COLO829 (cell line): ENCODE measurements at regions not wholly inside any gene's neighbourhood (a gene's known extent, or its start where the extent isn't known, plus 50 kb on each side); places are given as distances from the start of the nearest gene placed in this dataset.
A peak's percentile ranks its signal among the peaks of the same experiment; 100 is the strongest.
"Not testable (repeated sequence)": the region's sequence is repeated elsewhere in the genome, so short reads cannot be mapped to it uniquely, and the experiment has no call there.

Experiments used
- DNase-seq: peaks from one replicate; pipeline ENCODE4 v3.0.0; 2012; ENCODE audit warnings: low spot score

GRCh38 chr2:138390316-138390945, 111.1 kb upstream of the SPOPL start:
- no peak for DNase-seq

DNA sequence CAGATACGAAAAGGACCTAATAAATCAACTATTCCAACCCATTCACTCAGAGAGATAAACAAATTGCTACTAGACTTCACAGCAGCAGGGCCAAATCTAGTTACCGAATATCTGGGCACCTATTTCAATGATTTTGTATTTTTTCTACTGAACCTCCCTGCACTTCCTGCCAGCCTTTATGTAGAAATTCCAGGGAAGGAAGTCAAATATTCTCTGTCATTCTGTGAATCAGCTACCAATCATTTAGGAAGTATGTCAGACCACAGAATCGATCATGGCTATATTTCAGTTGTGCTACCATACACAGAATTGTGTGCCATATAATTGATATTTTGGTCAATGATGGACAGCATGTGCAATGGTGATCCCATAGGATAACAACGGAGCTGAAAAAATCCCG, 109.6 kb upstream of the SPOPL start:
- DNase-seq, result no peak

GRCh38 chr2:138395565-138396306, 105.8 kb upstream of the SPOPL start:
- DNase-seq, result no peak

DNA sequence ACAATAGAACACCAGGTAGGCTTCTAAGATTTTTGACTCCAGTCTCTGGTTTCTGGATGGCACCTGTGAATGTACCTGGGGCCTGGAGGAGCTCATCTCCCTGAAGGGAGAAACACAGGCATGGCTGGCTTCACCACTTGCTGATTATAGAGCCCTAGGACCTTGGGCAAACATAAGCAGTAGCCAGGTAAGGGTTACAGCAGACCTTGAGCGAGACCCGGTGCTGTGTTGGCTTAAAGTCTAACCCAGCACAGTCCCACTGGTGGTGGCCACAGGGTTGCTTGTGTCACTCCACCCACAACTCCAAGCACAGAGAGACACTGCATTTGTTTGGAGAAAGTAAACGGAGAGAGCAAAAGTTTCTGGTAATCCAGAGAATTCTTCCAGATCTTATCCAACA, 104.7 kb upstream of the SPOPL start:
- no peak for DNase-seq

DNA sequence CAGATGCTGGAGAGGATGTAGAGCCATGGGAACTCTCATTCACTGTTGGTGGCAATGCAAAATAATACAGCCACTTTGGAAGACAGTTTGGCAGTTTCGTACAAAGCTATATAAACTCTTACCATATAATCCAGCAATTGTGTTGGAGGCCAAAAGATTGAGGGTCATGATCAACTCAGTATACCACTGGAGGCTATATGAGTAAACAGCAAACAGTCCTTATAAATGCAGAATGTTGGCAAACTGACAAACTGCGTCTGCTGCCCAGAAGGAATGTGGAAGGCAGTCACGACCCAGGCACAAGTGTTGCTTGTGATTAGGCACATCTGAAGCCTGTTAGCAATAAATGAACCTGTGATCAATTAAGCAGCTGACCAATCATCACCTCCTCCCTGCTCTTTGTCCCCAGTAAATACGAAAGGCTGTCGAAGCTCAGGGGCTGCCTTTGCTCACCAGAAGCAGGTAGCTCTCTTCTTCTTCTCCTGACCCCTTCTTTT, 98.1 kb upstream of the SPOPL start:
- DNase-seq, result no peak

- DNase-seq, result no peak
Measured at GRCh38 chr2:138414014-138414413, 87.6 kb upstream of the SPOPL start.

DNA sequence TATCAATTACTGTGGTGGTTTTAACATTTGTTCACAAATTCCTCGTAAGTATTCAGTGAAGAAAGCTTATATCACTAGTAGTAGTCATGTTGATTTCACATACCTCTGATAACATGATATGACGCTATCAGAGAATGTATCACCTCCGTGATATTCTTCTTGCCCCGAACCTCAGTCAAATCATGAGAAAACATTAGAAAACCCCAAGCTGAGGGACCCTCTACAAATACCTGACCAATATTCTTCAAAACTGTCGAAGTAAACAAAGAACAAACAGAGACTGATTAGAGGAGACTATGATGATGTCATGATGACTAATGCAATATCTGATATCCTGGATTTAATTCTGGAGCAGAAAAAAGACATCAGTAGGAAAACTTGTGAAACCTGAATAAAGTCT, 85.6 kb upstream of the SPOPL start:
- DNase-seq, result no peak

GRCh38 chr2:138418453-138418852, 83.1 kb upstream of the SPOPL start:
- no peak for DNase-seq

DNA sequence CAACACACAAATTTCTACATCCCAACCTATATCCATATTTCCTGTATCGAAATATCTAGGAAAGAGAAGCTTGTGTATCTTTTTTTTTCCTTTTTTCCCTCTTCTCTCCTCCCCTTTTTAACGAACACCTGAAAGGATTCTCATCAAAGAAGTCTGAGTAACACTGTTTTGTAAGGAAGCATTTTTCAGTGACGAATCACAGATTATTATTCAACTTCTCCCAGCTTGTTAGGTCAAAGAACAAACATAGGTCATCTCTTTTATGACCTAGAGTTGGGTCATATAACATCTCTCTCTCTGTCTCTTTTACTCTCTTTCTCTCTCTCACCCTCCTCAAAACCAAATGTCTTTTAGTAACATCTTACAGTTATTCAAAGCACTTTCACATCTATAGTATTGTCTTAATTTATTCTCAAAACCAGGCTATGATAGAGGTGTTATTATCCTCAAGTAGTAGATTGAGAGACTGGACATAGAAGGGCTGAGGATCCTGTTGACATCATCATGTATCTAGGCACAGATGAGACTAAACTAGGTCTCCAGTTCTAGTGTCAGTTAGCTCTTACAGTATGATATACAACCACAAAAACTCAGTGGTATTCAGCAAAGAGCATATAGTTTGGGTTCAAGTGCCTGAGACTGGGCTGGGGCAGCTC, 80.1 kb upstream of the SPOPL start:
- no peak for DNase-seq

DNA sequence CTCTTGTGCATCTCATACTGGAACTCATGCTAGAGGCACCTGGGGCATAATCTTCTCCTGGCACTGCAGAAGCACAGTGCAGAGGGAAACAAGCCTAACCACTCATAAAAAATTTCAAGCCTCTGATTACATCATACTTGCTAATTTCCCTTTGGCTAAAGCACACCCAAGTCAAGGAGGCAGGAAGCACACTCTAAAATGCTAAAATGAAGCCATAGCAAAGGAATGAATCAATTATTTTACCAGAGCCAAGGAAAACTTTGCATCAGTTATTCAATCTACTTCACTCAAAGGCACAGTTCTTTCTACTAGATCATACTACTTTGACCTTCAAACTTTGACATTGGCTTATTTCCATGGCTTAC, 79.6 kb upstream of the SPOPL start:
- DNase-seq, result no peak

DNA sequence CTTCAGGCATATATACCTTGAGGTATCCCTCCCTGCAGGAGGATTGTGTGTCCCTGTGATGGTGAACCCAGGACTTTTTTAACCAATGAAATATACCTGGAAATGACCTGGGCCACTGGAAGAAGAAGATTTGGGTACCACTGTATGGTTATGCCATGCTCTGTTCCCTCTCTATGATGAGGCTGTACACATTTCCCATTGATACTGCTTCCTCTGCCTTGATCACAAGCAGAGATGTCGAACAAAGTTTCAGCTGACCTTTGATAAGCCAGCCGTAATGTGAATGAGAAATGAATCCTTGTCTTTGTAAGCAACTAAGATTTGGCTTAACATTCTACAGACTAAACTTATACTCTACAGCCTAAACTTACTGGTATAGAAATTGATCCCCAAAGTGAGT, 78.4 kb upstream of the SPOPL start:
- DNase-seq, result no peak

- DNase-seq, result no peak
Measured at GRCh38 chr2:138423745-138424144, 77.8 kb upstream of the SPOPL start.

GRCh38 chr2:138424436-138425140, 77.0 kb upstream of the SPOPL start:
- DNase-seq, result no peak

DNA sequence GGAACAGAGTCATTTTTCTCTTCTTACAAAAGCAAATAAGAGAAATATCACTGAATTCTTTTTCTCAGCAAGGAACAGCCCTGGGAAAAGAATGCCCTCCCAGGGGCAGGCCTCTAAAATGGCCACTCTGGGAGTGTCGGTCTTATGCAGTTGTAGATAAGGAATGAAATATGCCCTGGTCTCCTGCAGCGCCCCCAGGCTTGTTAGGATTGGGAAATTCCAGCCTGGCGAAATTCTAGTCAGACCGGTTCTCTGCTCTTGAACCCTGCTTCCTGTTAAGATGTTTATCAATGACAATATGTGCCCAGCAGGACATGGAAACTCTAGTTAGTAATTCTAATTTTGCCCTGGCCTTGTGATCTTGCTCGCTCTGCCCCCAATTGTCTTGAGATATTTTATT, 75.5 kb upstream of the SPOPL start:
- DNase-seq, result not testable (repeated sequence)

GRCh38 chr2:138428710-138429440, 72.7 kb upstream of the SPOPL start:
- DNase-seq, result no peak

DNA sequence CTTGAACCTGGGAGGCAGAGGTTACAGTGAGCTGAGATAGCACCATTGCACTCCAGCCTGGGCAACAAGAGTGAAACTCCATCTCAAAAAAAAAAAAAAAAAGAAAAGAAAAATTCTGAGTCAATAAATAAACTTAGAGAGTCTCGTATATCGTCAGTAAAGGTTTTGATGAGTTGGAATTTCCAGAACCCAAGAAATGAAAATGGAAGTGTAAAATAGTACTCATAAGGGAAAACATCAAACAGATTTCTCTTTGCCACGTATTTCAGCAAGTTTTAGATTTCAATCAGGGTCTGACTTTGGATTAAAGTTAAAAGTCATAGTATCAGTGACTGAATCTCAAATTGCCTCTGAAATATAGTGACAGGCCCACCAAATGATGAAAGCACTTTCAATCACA, 71.4 kb upstream of the SPOPL start:
- DNase-seq, result no peak

GRCh38 chr2:138432971-138433370, 68.6 kb upstream of the SPOPL start:
- peak; percentile 24 for DNase-seq

DNA sequence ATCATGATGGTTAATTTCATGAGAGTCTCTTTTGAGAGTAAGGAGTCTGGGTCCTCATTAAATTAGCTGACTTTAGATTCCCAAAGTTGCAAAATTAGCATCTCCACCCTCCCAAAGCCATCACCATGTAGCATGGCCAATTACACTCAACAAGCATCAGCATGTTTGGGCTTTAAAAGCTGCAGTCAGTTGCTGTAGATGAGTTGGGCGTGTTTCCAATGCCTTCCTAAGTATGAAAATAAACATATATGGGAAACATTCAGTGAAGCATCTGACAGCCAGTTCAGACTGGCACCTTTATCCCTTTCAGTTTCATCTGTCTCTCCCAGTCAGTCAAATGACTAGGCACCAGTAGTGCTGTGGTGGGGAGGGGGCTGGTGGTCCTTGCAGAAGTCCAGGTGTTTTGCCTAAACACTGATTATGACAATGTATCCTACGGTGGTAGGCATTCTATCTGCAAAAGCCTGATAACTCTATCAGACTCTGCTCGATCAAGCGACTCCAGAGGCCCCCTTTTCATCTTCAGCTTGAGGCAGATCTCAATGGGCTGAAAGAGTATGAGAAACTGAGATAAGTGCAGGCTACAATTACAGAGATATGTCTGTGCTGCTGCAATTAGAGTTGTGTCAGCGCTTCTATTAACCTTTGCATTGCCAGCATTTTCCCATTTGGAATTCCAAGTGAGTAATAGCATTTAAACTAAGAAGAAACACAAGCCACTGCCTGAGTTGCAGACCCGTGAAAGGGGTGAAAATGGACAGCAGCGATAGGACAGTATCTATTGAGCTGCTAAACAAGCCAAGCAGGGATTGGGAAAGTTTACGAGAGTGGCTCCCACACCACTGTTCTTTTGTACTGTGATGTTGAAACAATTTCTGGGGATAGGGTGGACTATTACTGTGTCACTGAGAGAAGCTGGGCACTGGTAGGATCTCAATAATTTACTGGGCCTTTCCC, 67.3 kb upstream of the SPOPL start:
- DNase-seq, result no peak

DNA sequence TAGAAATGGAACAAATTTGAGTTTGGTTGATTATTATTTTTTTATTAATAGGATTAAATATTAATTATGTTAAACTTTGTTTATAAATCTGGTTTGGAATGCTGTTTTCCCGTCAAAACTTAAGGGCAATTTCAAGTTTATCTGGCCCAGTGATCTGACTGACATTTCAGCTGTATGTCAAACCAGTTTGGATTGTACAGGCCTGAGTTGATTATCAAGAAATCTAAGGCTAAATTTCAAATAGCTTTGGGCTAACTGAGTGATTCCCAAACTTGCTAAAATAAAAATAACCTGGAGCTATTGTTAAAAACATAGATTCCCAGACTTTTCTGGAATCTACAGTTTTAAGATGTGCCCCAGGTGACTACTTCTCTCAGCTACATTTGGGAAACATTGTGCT, 65.9 kb upstream of the SPOPL start:
- DNase-seq, result no peak

DNA sequence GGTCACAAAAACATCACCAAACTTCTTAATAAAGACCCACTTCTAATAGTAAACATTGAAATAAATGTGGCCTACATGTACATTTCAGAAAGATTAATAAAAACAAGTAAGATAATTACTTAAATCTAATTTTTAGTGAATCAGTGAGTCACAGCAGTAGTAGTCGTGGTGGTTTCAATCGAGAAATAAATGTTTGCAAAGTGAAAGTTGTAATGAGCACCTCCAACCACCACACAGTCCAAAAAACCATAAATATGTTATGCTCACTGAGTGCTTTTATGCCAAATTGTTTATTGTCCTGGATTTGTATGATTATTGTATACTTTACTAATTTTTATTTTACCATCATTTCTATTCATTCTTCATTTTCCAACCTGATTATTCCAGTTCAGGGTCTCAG, 61.8 kb upstream of the SPOPL start:
- no peak for DNase-seq

GRCh38 chr2:138440759-138441158, 60.8 kb upstream of the SPOPL start:
- no peak for DNase-seq
